GM18508 (cell line): ENCODE measurements at regions not wholly inside any gene's neighbourhood (a gene's known extent, or its start where the extent isn't known, plus 50 kb on each side); places are given as distances from the start of the nearest gene placed in this dataset.

ENCODE experiments used
- ATAC-seq: cut with Tn5 transposase; IDR thresholded peaks from one replicate; pipeline ENCODE4 v1.9.1; 2021; ENCODE audit warnings: moderate number of reproducible peaks; ENCODE audit not compliant: insufficient read depth, unreplicated experiment

- no peak for ATAC-seq
Measured at GRCh38 chr3:95048564-95048963, 985.7 kb downstream of the NSUN3 start.

- ATAC-seq, result no peak
Measured at GRCh38 chr3:95049841-95050240, 987.0 kb downstream of the NSUN3 start.

GRCh38 chr3:95055288-95055687 lies 992.4 kb downstream of the NSUN3 start:
- ATAC-seq, result no peak

GRCh38 chr3:95082191-95082590 lies 1019.3 kb downstream of the NSUN3 start:
- ATAC-seq, result no peak

GRCh38 chr3:95084738-95085137 lies 1021.9 kb downstream of the NSUN3 start:
- ATAC-seq, result no peak

GRCh38 chr3:95088464-95088863 lies 1025.6 kb downstream of the NSUN3 start:
- no peak for ATAC-seq

- ATAC-seq, result no peak
Measured at GRCh38 chr3:95097493-95097892, 1034.6 kb downstream of the NSUN3 start.

- ATAC-seq, result no peak
Measured at GRCh38 chr3:95120921-95121320, 1058.1 kb downstream of the NSUN3 start.

- no peak for ATAC-seq
Measured at GRCh38 chr3:95123104-95123503, 1060.2 kb downstream of the NSUN3 start.

- no peak for ATAC-seq
Measured at GRCh38 chr3:95134693-95135413, 1072.0 kb downstream of the NSUN3 start.

GRCh38 chr3:95148107-95148506 lies 1085.2 kb downstream of the NSUN3 start:
- ATAC-seq, result no peak

- ATAC-seq, result no peak
Measured at GRCh38 chr3:95151590-95151989, 1088.7 kb downstream of the NSUN3 start.

GRCh38 chr3:95154766-95155165 lies 1091.9 kb downstream of the NSUN3 start:
- ATAC-seq, result no peak

- ATAC-seq, result no peak
Measured at GRCh38 chr3:95162794-95163193, 1099.9 kb downstream of the NSUN3 start.

- ATAC-seq, result no peak
Measured at GRCh38 chr3:95167748-95168147, 1104.9 kb downstream of the NSUN3 start.

- no peak for ATAC-seq
Measured at GRCh38 chr3:95168526-95168925, 1105.7 kb downstream of the NSUN3 start.

GRCh38 chr3:95172164-95172943 lies 1109.5 kb downstream of the NSUN3 start:
- ATAC-seq, result no peak

GRCh38 chr3:95177096-95177495 lies 1114.2 kb downstream of the NSUN3 start:
- no peak for ATAC-seq

- no peak for ATAC-seq
Measured at GRCh38 chr3:95184038-95184437, 1121.2 kb downstream of the NSUN3 start.

- no peak for ATAC-seq
Measured at GRCh38 chr3:95189348-95189747, 1126.5 kb downstream of the NSUN3 start.

- no peak for ATAC-seq
Measured at GRCh38 chr3:95197661-95198060, 1134.8 kb downstream of the NSUN3 start.

GRCh38 chr3:95200384-95200783 lies 1137.5 kb downstream of the NSUN3 start:
- ATAC-seq, result no peak
